OCI-LY3 (cell line): ENCODE measurements at regions not wholly inside any gene's neighbourhood (a gene's known extent, or its start where the extent isn't known, plus 50 kb on each side); places are given as distances from the start of the nearest gene placed in this dataset.

Experiments
- H2AFZ ChIP-seq: fragments of 200-600, 300-600 bp; shearing (Covaris generic); 2 replicates; pipeline ENCODE4 v1.6.0; 2014; ENCODE audit warnings: antibody characterized with exemption, low read depth, low read length
- H3K27ac ChIP-seq: fragments of 200-600, 300-600 bp; sonication (generic); 2 replicates; pipeline ENCODE4 v1.5.1; 2014; ENCODE audit warnings: mild to moderate bottlenecking, low read length, moderate library complexity, mixed read lengths
- H3K27me3 ChIP-seq: fragments of 200-600, 300-600 bp; sonication (generic); 2 replicates; pipeline ENCODE4 v1.6.1; 2014; ENCODE audit warnings: low read depth, low read length, mixed read lengths
- H3K36me3 ChIP-seq: fragments of 200-600, 300-600 bp; sonication (generic); replicated peaks from 2 replicates; pipeline ENCODE3; 2014; ENCODE audit warnings: low read depth, low read length, mixed read lengths
- H3K4me1 ChIP-seq: fragments of 300-600, 200-600 bp; sonication (generic); 2 replicates; pipeline ENCODE4 v1.6.1; 2014; ENCODE audit warnings: low read length, mixed read lengths
- H3K4me2 ChIP-seq: fragments of 200-600, 300-600 bp; sonication (generic); 2 replicates; pipeline ENCODE4 v1.6.1; 2014; ENCODE audit warnings: low read length, mixed read lengths
- H3K4me3 ChIP-seq: fragments of 300-600, 200-600 bp; sonication (generic); 2 replicates; pipeline ENCODE4 v1.5.1; 2014; ENCODE audit warnings: antibody characterized with exemption, mild to moderate bottlenecking, low read length, moderate library complexity
- H3K79me2 ChIP-seq: fragments of 300-600, 200-600 bp; shearing (Covaris generic); 2 replicates; pipeline ENCODE4 v1.6.1; 2014; ENCODE audit warnings: mild to moderate bottlenecking, low read length, mixed read lengths
- H3K9ac ChIP-seq: fragments of 300-600, 200-600 bp; shearing (Covaris generic); 2 replicates; pipeline ENCODE4 v1.6.0; 2014; ENCODE audit warnings: mild to moderate bottlenecking, low read length, moderate library complexity
- H3K9me3 ChIP-seq: fragments of 200-600, 300-600 bp; shearing (Covaris generic); 2 replicates; pipeline ENCODE4 v1.6.1; 2014; ENCODE audit warnings: low read length, mixed read lengths; ENCODE audit not compliant: insufficient read depth
- H4K20me1 ChIP-seq: fragments of 200-600, 300-600 bp; sonication (generic); 2 replicates; pipeline ENCODE4 v1.6.1; 2016; ENCODE audit warnings: low read length, mixed read lengths; ENCODE audit not compliant: insufficient read depth
- CTCF ChIP-seq: fragments of 200-600, 300-600 bp; sonication (generic); IDR thresholded peaks from 2 replicates; pipeline ENCODE4 v1.5.1; 2014; ENCODE audit warnings: antibody characterized with exemption, low read length, low read depth
- EZH2phosphoT487 ChIP-seq: fragments of 200-600 bp; shearing (Covaris generic); IDR thresholded peaks from 2 replicates; pipeline ENCODE4 v1.6.1; 2018; ENCODE audit warnings: antibody characterized with exemption, mixed run types, low read depth

- TF ChIP-seq EZH2phosphoT487 (no peak), CTCF (no peak)
- Histone ChIP-seq H3K4me1 (peaks cover 9% of the 10 kb centered on the region), H3K27me3 (no peaks in the 10 kb centered on the region), H3K4me3 (no peak overlapping the region), H3K36me3 (no peaks in the 10 kb centered on the region), H2AFZ (no peak overlapping the region), H4K20me1 (no peaks in the 10 kb centered on the region), H3K27ac (no peak overlapping the region), H3K9ac (no peak overlapping the region), H3K9me3 (no peaks in the 10 kb centered on the region), H3K4me2 (no peak overlapping the region), H3K79me2 (no peaks in the 10 kb centered on the region)
Observed at GRCh38 chr16:64253096-64253495, 868.8 kb downstream of the CDH11 start.

GRCh38 chr16:64251742-64252141 is 870.1 kb downstream of the CDH11 start:
- Histone ChIP-seq H3K79me2 (no peaks in the 10 kb centered on the region), H3K4me1 (peaks cover 9% of the 10 kb centered on the region), H3K4me3 (no peak overlapping the region), H3K9me3 (no peaks in the 10 kb centered on the region), H3K36me3 (no peaks in the 10 kb centered on the region), H4K20me1 (no peaks in the 10 kb centered on the region), H2AFZ (no peak overlapping the region), H3K4me2 (no peak overlapping the region), H3K27ac (no peak overlapping the region), H3K27me3 (no peaks in the 10 kb centered on the region), H3K9ac (no peak overlapping the region)
- TF ChIP-seq EZH2phosphoT487 (no peak), CTCF (no peak)

GRCh38 chr16:64250866-64251265 is 871.0 kb downstream of the CDH11 start:
- no peaks in the 10 kb centered on the region for H3K9me3 ChIP-seq
- no peak overlapping the region for H2AFZ ChIP-seq
- peaks cover 9% of the 10 kb centered on the region for H3K4me1 ChIP-seq
- H3K36me3 ChIP-seq = no peaks in the 10 kb centered on the region
- no peak overlapping the region for H3K9ac ChIP-seq
- H3K4me2 ChIP-seq = no peak overlapping the region
- no peak overlapping the region for H3K27ac ChIP-seq
- H3K27me3 ChIP-seq = no peaks in the 10 kb centered on the region
- TF ChIP-seq CTCF = no peak
- no peak for TF ChIP-seq EZH2phosphoT487
- H4K20me1 ChIP-seq = no peaks in the 10 kb centered on the region
- H3K4me3 ChIP-seq = no peak overlapping the region
- no peaks in the 10 kb centered on the region for H3K79me2 ChIP-seq

GRCh38 chr16:64242492-64242891 is 879.4 kb downstream of the CDH11 start:
- no peak for TF ChIP-seq CTCF
- no peak for TF ChIP-seq EZH2phosphoT487

More at GRCh38 chr16:64242492-64242891, 879.4 kb downstream of the CDH11 start:
- Histone ChIP-seq H3K9ac (no peak overlapping the region), H3K4me1 (no peaks in the 10 kb centered on the region), H3K36me3 (no peaks in the 10 kb centered on the region), H3K79me2 (no peaks in the 10 kb centered on the region), H2AFZ (no peak overlapping the region), H3K4me2 (no peak overlapping the region), H4K20me1 (no peaks in the 10 kb centered on the region), H3K4me3 (no peak overlapping the region), H3K27me3 (no peaks in the 10 kb centered on the region), H3K9me3 (no peaks in the 10 kb centered on the region), H3K27ac (no peak overlapping the region)
